T-cell (primary cell): ENCODE measurements at regions not wholly inside any gene's neighbourhood (a gene's known extent, or its start where the extent isn't known, plus 50 kb on each side); places are given as distances from the start of the nearest gene placed in this dataset.
"Not testable (repeated sequence)": the region's sequence is repeated elsewhere in the genome, so short reads cannot be mapped to it uniquely, and the experiment has no call there.

Experiments
- ATAC-seq, 4 experiments: fragments of 200-7000 bp in 3 of 4; fragments of 150-1000 bp in 1 of 4; cut with Tn5 transposase; replicated peaks in 1 of 4; 1 replicate in 3 of 4; 2 replicates in 1 of 4; pipeline ENCODE4 v1.10.0; 2021; ENCODE audit warnings: moderate library complexity in 3 of 4, mild to moderate bottlenecking in 2 of 4, moderate number of reproducible peaks in 1 of 4
- CTCF ChIA-PET, 2 donors: fragments of 300-600 bp; sonication (Branson Sonifier 250); formaldehyde crosslinking; loops; one replicate each; lab custom pipeline; 2022; ENCODE audit warnings: antibody characterized with exemption in 2 of 2; lab: Charles Lee
- POLR2A ChIA-PET, 2 donors: fragments of 300-600 bp; sonication (Branson Sonifier 250); formaldehyde crosslinking; loops; one replicate each; lab custom pipeline; 2022; ENCODE audit warnings: antibody characterized with exemption in 2 of 2; lab: Charles Lee
- DNase-seq, 35 experiments: peaks; one replicate each; pipeline versions ENCODE4 v3.0.0 to v3.0.0-alpha.2; 2013 to 2023
- H3K27ac ChIP-seq: one replicate; pipeline ENCODE4 v1.5.1; 2013; ENCODE audit warnings: low read length
- H3K27me3 ChIP-seq, 2 experiments: replicated peaks in 1 of 2; 1 replicate in 1 of 2; 2 replicates in 1 of 2; pipeline versions ENCODE4 v1.6.1 to v1.7.0; 2013; ENCODE audit warnings: low read length in 1 of 2, mixed read lengths in 1 of 2; ENCODE audit not compliant: control insufficient read depth in 2 of 2, insufficient read depth in 2 of 2; ENCODE audit errors: extremely low read depth in 1 of 2
- H3K36me3 ChIP-seq, 2 donors: 1 replicate in 1 of 2; 2 replicates in 1 of 2; pipeline versions ENCODE4 v1.6.1 to v1.7.0; 2013; ENCODE audit warnings: low read length in 1 of 2; ENCODE audit not compliant: control insufficient read depth in 2 of 2, insufficient read depth in 1 of 2; ENCODE audit errors: extremely low read depth in 1 of 2
- H3K4me1 ChIP-seq, 2 experiments: 1 replicate in 1 of 2; 2 replicates in 1 of 2; pipeline versions ENCODE4 v1.6.1 to v1.7.0; 2013; ENCODE audit warnings: low read length in 2 of 2, mixed read lengths in 1 of 2; ENCODE audit not compliant: insufficient read depth in 2 of 2, control insufficient read depth in 1 of 2; ENCODE audit errors: extremely low read depth in 1 of 2
- H3K4me3 ChIP-seq, 2 donors: 1 replicate in 1 of 2; 2 replicates in 1 of 2; pipeline versions ENCODE4 v1.5.1 to v1.7.0; 2013; ENCODE audit warnings: mild to moderate bottlenecking in 2 of 2, low read length in 1 of 2, moderate library complexity in 1 of 2; ENCODE audit not compliant: control insufficient read depth in 1 of 2; ENCODE audit errors: extremely low read depth in 1 of 2
- H3K9me3 ChIP-seq: 2 replicates; pipeline ENCODE4 v1.7.0; 2013
- H3K27ac Mint-ChIP-seq, 2 donors: one replicate each; pipeline ENCODE4 v1.8.0; 2020 to 2021; ENCODE audit warnings: mild to moderate bottlenecking in 2 of 2, mixed read lengths in 2 of 2
- H3K27me3 Mint-ChIP-seq, 2 donors: one replicate each; pipeline ENCODE4 v1.8.0; 2021 to 2022; ENCODE audit warnings: mixed read lengths in 2 of 2
- H3K36me3 Mint-ChIP-seq: one replicate; pipeline ENCODE4 v1.8.0; 2021; ENCODE audit warnings: mixed read lengths
- H3K4me1 Mint-ChIP-seq, 3 donors: one replicate each; pipeline ENCODE4 v1.8.0; 2020 to 2022; ENCODE audit warnings: mixed read lengths in 3 of 3, mild to moderate bottlenecking in 1 of 3
- H3K4me3 Mint-ChIP-seq, 3 donors: one replicate each; pipeline ENCODE4 v1.8.0; 2020 to 2022; ENCODE audit warnings: mild to moderate bottlenecking in 3 of 3, mixed read lengths in 3 of 3, moderate library complexity in 3 of 3
- H3K9me3 Mint-ChIP-seq, 3 donors: one replicate each; pipeline ENCODE4 v1.8.0; 2020 to 2022; ENCODE audit warnings: mixed read lengths in 3 of 3
- WGBS: methylation state at CpG from one replicate; pipeline ENCODE4 v1.1.5; 2013; ENCODE audit warnings: missing lambda C conversion rate; ENCODE audit not compliant: insufficient coverage; 5-methylcytosine and 5-hydroxymethylcytosine counted together

GRCh38 chr15:66886241-66886675 is 179.1 kb upstream of the SMAD3 start:
- H3K27me3 ChIP-seq: peaks cover 0 to 16% of the 10 kb centered on the region in 2 experiments
- no peak overlapping the region for H3K4me3 ChIP-seq
- ChIA-PET POLR2A (no interaction called here), CTCF (no interaction called here)
- WGBS: no CpG with 5 or more reads among the region's 9 CpGs
- H3K27ac ChIP-seq: no peak overlapping the region
- Mint-ChIP-seq H3K4me3 (no peak overlapping the region), H3K4me1 (no peaks in the 10 kb centered on the region), H3K27me3 (peaks cover 0 to 6% of the 10 kb centered on the region in 2 donors), H3K36me3 (no peaks in the 10 kb centered on the region), H3K9me3 (peaks cover 0 to 13% (median 0%) of the 10 kb centered on the region in 3 donors), H3K27ac (no peak overlapping the region)
- H3K4me1 ChIP-seq: no peaks in the 10 kb centered on the region
- no peaks in the 10 kb centered on the region for H3K36me3 ChIP-seq
- ATAC-seq (no peak), DNase-seq (no peak)
- no peaks in the 10 kb centered on the region for H3K9me3 ChIP-seq

- Mint-ChIP-seq H3K27ac (no peak overlapping the region), H3K4me1 (no peaks in the 10 kb centered on the region), H3K27me3 (peaks cover 3 to 8% of the 10 kb centered on the region in 2 donors), H3K4me3 (no peak overlapping the region), H3K36me3 (no peaks in the 10 kb centered on the region), H3K9me3 (peaks cover 0 to 13% (median 0%) of the 10 kb centered on the region in 3 donors)
- DNase-seq (no peak), ATAC-seq (no peak)
- ChIA-PET POLR2A (no interaction called here), CTCF (no interaction called here)
- H3K27me3 ChIP-seq: peaks cover 0 to 12% of the 10 kb centered on the region in 2 experiments
- H3K9me3 ChIP-seq: no peaks in the 10 kb centered on the region
- WGBS: 79% methylated on average over 5 of the region's 7 CpGs
- no peaks in the 10 kb centered on the region for H3K4me1 ChIP-seq
- H3K4me3 ChIP-seq: no peak overlapping the region
- H3K27ac ChIP-seq: no peak overlapping the region
- H3K36me3 ChIP-seq: no peaks in the 10 kb centered on the region
Measured at GRCh38 chr15:66886686-66887273, 178.6 kb upstream of the SMAD3 start.

- H3K4me3 ChIP-seq, CTCF ChIA-PET, H3K27ac Mint-ChIP-seq, H3K27me3 ChIP-seq, H3K4me1 ChIP-seq, DNase-seq, H3K27ac ChIP-seq, POLR2A ChIA-PET, H3K36me3 ChIP-seq, H3K9me3 ChIP-seq, H3K36me3 Mint-ChIP-seq, ATAC-seq, H3K4me3 Mint-ChIP-seq, H3K4me1 Mint-ChIP-seq: not testable (repeated sequence)
- H3K27me3 Mint-ChIP-seq: peaks cover 15 to 22% of the 10 kb centered on the region in 2 donors
- peaks cover 0 to 13% (median 0%) of the 10 kb centered on the region in 3 donors for H3K9me3 Mint-ChIP-seq
Measured at GRCh38 chr15:66889298-66889697, 176.1 kb upstream of the SMAD3 start.

GRCh38 chr15:66891776-66892175 is 173.6 kb upstream of the SMAD3 start:
- no peaks in the 10 kb centered on the region for H3K36me3 Mint-ChIP-seq
- no peak for DNase-seq
- WGBS: no CpG with 5 or more reads among the region's 2 CpGs
- H3K9me3 ChIP-seq: no peaks in the 10 kb centered on the region
- peaks cover 0 to 13% (median 0%) of the 10 kb centered on the region in 3 donors for H3K9me3 Mint-ChIP-seq
- no peak overlapping the region for H3K27ac Mint-ChIP-seq
- H3K4me1 Mint-ChIP-seq: peaks cover 0 to 7% (median 3%) of the 10 kb centered on the region in 3 donors
- ChIA-PET POLR2A (no interaction called here), CTCF (interaction anchor here in 1 of 2 donors (0.5 kb wide), 1 partner anchor 74 kb away, joined by 3 read pairs; no protein-coding TSS in a partner anchor)
- no peaks in the 10 kb centered on the region for H3K36me3 ChIP-seq
- no peaks in the 10 kb centered on the region for H3K4me1 ChIP-seq
- H3K27ac ChIP-seq: no peak overlapping the region
- H3K27me3 Mint-ChIP-seq: peaks cover 15 to 22% of the 10 kb centered on the region in 2 donors
- H3K4me3 ChIP-seq: no peak overlapping the region
- H3K4me3 Mint-ChIP-seq: no peak overlapping the region
- no peak for ATAC-seq
- H3K27me3 ChIP-seq: peaks cover 0 to 3% of the 10 kb centered on the region in 2 experiments

GRCh38 chr15:66893294-66893693 is 172.1 kb upstream of the SMAD3 start:
- H3K9me3 Mint-ChIP-seq: peaks cover 0 to 9% (median 0%) of the 10 kb centered on the region in 3 donors
- no peak overlapping the region for H3K27ac Mint-ChIP-seq
- H3K27ac ChIP-seq: no peak overlapping the region
- H3K36me3 Mint-ChIP-seq: no peaks in the 10 kb centered on the region
- WGBS: 29% methylated on average over 1 of the region's 4 CpGs
- H3K27me3 ChIP-seq: no peaks in the 10 kb centered on the region
- H3K4me1 Mint-ChIP-seq: peaks cover 0 to 7% (median 3%) of the 10 kb centered on the region in 3 donors
- CTCF ChIA-PET: no interaction called here
- no peak overlapping the region for H3K4me3 ChIP-seq
- peaks cover 0 to 3% of the 10 kb centered on the region in 2 experiments for H3K4me1 ChIP-seq
- no peak for ATAC-seq
- POLR2A ChIA-PET: no interaction called here
- peaks cover 15 to 20% of the 10 kb centered on the region in 2 donors for H3K27me3 Mint-ChIP-seq
- no peak overlapping the region for H3K4me3 Mint-ChIP-seq
- no peaks in the 10 kb centered on the region for H3K36me3 ChIP-seq
- DNase-seq: no peak
- H3K9me3 ChIP-seq: no peaks in the 10 kb centered on the region

- Histone ChIP-seq H3K9me3 (no peaks in the 10 kb centered on the region), H3K27ac (no peak overlapping the region), H3K4me3 (no peak overlapping the region), H3K4me1 (peaks cover 0 to 3% of the 10 kb centered on the region in 2 experiments), H3K27me3 (no peaks in the 10 kb centered on the region), H3K36me3 (no peaks in the 10 kb centered on the region)
- 93% methylated on average over 5 of the region's 5 CpGs for WGBS
- ATAC-seq: no peak
- H3K9me3 Mint-ChIP-seq: peaks cover 0 to 3% (median 0%) of the 10 kb centered on the region in 3 donors
- H3K4me3 Mint-ChIP-seq: no peak overlapping the region
- ChIA-PET CTCF (no interaction called here), POLR2A (no interaction called here)
- H3K4me1 Mint-ChIP-seq: peaks cover 0 to 7% (median 3%) of the 10 kb centered on the region in 3 donors
- no peak overlapping the region for H3K27ac Mint-ChIP-seq
- DNase-seq: no peak
- peaks cover 15 to 20% of the 10 kb centered on the region in 2 donors for H3K27me3 Mint-ChIP-seq
- H3K36me3 Mint-ChIP-seq: no peaks in the 10 kb centered on the region
Measured at GRCh38 chr15:66894363-66894762, 171.0 kb upstream of the SMAD3 start.
